GM12873 (cell line): ENCODE measurements at regions not wholly inside any gene's neighbourhood (a gene's known extent, or its start where the extent isn't known, plus 50 kb on each side); places are given as distances from the start of the nearest gene placed in this dataset.

Experiments used
- TF ChIP-seq, protein P1 (sequence below): IDR thresholded peaks from 2 replicates; pipeline ENCODE4 v1.5.1; 2012; ENCODE audit warnings: low read depth, mild to moderate bottlenecking, moderate library complexity, low read length, control low read depth; ENCODE audit not compliant: insufficient read depth; ENCODE audit errors: missing control alignments

DNA sequence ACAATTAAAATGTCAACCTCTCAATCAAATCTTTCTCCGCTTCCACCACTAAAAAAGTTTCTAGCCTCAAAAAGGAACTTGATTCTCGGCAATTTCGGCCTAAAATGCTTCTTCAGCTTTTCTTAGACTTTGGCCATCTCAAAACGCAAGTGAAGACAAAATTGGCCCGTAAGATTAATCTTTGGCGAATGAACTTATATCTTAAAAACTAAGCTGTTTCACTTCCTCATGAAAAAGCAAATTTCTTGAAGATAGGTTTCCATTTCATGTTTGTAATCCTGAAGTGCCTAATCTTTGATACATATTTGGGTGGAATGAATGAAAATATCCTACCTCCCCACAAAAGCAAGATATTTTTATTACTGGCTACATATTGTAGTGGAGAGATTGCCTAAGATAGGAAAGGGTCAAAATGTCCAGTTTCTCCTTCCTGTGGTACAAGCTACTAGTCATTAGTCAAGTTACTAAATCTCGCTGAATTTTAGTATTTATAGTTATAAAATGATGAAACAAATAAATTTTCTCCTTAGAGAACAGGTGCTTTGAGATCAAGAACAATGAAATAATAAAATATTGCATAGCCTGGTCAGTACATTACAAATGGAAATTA, 85.4 kb upstream of the ZEB2 start:
- TF ChIP-seq, protein P1, sequence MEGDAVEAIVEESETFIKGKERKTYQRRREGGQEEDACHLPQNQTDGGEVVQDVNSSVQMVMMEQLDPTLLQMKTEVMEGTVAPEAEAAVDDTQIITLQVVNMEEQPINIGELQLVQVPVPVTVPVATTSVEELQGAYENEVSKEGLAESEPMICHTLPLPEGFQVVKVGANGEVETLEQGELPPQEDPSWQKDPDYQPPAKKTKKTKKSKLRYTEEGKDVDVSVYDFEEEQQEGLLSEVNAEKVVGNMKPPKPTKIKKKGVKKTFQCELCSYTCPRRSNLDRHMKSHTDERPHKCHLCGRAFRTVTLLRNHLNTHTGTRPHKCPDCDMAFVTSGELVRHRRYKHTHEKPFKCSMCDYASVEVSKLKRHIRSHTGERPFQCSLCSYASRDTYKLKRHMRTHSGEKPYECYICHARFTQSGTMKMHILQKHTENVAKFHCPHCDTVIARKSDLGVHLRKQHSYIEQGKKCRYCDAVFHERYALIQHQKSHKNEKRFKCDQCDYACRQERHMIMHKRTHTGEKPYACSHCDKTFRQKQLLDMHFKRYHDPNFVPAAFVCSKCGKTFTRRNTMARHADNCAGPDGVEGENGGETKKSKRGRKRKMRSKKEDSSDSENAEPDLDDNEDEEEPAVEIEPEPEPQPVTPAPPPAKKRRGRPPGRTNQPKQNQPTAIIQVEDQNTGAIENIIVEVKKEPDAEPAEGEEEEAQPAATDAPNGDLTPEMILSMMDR, result no peak

DNA sequence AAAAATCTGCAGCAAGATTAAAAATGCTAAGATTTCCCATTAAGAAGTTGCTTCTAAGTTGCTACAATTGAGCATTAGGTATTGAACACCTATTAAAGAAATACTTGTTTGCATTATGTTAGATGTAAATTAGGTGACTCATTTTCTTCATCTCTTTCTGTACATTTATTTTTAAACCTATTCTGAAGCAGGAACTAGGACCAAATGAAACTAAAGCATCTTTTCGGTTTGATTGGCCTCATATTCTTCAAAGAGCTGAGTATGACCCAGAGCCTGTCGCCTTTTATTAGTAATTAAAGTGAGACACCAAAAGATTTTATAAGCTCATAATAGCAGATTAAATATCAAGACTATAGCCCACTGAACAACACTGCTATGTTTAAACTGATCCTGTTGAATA, 83.4 kb upstream of the ZEB2 start:
- TF ChIP-seq, protein P1, result no peak

DNA sequence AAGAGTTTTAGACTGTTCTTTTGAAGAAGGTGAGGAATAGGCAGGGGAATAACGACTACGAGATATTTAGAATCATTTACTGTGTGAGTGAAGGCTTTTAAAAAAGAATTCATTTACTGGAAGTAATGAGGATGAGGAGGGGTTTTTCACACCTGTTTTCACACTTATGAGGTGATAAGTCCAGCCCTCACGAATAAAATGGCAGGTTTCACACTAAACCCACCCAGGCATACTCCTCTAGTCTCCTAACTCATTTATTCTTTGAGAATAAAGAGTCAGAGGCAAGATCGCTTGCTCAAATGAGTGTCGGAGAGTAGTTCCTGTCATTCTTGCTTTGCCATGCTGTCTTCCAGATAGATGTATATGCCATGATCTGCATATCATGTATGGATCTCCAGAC, 79.0 kb upstream of the ZEB2 start:
- TF ChIP-seq, protein P1, result no peak

DNA sequence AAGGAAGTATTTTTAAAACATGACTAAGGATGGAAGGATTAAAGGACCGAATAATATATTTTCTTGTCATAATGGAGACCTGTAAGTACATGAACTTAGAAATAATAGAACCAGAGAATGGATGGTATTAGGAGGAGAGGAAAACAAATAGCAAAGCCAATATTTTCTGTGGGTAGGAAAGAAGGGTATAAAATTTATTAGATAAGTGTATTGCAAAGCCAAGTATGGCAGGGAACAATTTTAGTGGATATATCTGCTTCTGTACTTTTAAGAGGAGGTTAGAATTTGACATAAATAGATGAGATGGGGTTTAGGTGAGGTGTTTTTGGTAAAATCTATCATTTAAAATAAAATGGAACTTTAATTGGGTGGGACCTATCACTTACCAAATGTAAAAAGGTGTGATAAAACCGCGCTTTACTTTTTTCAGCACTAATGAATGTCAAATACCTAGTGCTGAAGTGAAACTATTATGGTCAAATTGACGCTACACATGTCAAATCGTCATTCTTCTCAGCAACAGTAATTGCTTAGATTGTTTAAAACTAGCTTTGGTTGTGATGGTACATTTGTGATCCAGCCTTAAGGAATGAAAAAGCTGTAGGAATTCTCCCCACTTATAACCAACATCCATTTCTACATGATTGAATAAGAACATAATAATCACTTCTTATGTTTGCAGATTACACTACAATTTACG, 78.1 kb upstream of the ZEB2 start:
- TF ChIP-seq, protein P1, result no peak

DNA sequence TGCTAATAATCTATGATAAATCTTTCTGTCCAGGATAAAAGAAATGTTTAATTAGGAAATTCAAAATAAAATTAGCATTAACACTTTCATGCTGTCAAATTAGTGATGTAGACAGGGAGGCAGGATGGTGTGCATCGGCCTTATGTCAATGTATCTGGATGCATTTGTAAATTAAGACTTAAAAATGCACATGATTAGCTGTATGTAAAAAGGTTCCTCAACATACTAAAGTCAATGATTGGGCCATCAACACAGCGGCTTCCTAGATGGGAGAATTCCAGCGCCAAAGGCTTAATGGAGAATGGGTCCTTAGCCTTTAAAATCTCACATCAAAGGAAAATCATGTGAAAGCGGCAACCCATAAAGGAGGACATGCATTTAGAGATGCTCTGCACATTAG, 77.5 kb upstream of the ZEB2 start:
- TF ChIP-seq, protein P1, result no peak

DNA sequence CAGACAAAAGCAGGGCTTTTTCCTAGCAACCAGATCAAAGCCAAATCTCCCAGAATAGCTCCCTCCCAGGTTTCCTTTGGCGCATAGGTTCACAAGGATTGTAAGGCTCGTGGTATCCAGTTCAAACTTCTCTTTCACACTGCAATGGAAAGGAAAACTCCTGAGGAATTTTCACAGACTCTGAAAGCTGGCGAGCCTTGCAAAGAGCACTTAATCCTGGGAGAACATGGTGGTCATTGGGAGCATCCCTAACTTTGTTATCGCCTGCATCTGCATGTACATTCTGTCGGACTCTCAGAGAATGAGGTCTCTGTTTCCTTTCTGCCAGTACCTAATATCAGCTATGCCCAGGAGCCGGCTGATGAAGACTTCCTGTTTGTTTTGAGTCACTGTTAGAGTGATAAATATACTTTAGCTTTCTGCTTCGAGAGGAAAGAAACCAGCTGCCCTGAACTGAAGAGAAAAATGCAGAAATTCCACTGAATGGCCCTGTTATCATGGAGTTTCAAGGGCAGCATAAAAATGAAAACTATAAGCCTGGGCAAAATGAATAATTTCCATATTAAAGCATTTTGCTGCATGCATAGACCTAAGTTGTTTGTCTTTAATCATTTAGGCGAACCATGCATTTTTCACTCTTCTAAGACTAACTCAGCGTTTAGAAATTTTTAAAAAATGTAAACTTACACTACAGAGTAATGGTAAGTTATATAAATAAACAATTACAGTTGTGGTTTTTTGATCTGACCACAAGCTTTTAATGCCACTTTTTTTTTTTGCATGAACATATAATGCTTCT, 76.4 kb upstream of the ZEB2 start:
- TF ChIP-seq, protein P1, result no peak

DNA sequence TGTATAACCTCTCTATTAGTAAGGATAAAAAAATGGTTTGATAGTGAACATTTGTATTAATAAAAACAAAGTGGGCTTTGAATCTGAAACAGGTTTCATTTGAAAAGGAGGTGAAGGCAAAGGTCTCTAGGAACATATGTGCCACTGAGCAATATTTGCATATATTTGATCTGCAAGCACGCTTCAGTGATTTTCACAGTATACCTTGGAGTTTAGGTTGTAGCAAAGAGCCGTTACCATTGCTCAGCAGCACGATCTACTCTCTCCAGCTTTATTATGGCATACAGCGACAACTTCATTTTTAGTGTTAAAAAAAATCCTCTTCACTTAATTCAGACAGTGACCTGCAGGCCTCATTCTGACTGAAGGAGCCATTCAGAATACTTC, 75.8 kb upstream of the ZEB2 start:
- TF ChIP-seq, protein P1, result no peak
